22Rv1 (cell line): ENCODE measurements at regions not wholly inside any gene's neighbourhood (a gene's known extent, or its start where the extent isn't known, plus 50 kb on each side); places are given as distances from the start of the nearest gene placed in this dataset.
A peak's percentile ranks its signal among the peaks of the same experiment; 100 is the strongest.
"Not testable (repeated sequence)": the region's sequence is repeated elsewhere in the genome, so short reads cannot be mapped to it uniquely, and the experiment has no call there.

Source experiments
- H3K27ac ChIP-seq: fragments of 450-650 bp; 2 replicates; pipeline ENCODE4 v1.5.1; 2017
- CTCF ChIP-seq: fragments of 450-650 bp; IDR thresholded peaks from 2 replicates; pipeline ENCODE4 v1.5.1; 2017; ENCODE audit warnings: mild to moderate bottlenecking
- ZFX ChIP-seq: fragments of 450-650 bp; IDR thresholded peaks from 2 replicates; pipeline ENCODE4 v1.6.1; 2017; ENCODE audit warnings: antibody characterized with exemption, borderline replicate concordance

DNA sequence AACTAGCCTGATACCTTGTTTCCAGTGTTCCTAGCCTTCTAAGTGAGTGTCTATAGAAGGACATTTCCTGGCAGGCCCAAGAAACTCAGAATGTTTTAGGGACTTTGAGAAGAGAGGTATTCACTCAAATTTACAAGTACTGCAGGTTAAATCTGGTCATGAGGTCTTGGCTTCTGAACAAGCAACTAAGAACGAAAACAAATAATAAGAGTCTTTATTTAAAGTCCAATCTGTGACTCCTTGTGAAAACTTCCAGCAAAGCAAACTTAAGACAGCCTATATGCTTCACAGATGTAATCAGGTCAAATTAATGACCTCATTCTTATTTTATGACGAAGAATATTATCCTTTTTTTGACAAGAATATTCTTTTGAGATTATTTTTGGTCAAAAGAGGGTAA lies 79.4 kb upstream of the PRSS16 start:
- no peak overlapping the region for H3K27ac ChIP-seq
- TF ChIP-seq CTCF (no peak), ZFX (no peak)

GRCh38 chr6:27168586-27169443 lies 78.7 kb upstream of the PRSS16 start:
- no peak overlapping the region for H3K27ac ChIP-seq
- TF ChIP-seq CTCF: no peak
- TF ChIP-seq ZFX: no peak

DNA sequence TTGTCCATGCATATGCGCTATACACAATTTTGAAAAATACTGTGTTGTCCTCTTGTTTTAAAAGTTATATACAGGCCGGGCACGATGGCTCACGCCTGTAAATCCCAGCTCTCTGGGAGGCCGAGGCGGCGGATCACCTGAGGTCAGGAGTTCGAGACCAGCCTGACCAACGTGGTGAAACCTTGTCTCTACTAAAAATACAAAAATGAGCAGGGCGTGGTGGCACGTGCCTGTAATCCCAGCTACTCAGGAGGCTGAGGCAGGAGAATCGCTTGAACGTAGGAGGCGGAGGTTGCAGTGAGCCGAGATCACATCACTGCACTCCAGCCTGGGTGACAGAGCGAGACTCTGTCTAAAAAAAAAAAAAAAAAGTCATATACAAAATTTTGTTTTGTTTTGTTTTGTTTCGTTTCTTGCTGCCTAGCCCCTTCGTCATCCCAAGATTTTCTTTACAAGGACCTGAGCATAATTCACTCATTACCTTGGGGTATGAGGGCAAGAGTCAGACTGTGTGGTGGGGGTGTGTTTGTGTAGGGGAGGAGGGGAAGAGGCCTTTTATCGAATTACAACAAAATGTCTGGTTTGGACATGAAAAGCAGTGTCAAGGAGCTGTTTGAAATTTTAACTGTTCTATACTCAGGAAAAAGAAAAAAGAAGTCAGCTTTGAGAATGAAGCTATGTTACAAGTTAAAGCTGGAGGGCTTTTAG lies 74.8 kb upstream of the PRSS16 start:
- not testable (repeated sequence) for H3K27ac ChIP-seq

DNA sequence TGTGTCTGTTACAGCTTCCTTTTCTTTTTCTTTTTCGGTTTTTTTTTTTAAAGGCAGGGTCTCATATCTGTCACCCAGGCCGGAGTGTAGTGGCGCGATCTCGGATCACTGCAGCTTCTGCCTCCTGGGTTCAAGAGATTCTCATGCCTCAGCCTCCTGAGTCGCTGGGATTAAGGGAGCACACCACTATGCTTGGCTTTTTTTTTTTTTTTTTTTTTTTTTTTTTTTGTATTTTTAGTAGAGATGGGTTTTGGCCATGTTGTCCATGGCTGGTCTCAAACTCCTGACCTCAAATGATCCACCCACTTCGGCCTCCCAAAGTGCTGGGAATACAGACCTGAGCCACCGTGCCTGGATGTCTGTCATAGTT lies 74.3 kb upstream of the PRSS16 start:
- H3K27ac ChIP-seq: not testable (repeated sequence)

DNA sequence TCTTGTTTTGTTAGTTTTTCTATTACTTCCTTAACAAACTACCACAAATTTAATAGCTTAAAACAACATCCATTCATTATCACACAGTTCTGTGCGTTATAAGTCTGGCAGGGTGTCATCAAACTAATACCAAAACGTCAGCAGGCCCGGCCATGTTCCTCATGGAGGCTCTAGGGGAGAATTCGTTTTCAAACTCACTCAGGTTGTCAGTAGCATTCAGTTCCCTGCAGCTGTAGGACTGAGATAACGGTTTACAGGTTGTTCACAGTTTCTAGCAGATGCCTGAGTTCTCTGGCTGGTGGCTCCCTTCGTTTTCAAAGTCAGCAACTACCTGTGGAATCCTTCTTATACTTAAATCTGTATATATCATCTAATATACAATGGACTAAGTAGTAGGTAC lies 72.5 kb upstream of the PRSS16 start:
- no peak for TF ChIP-seq ZFX
- no peak for TF ChIP-seq CTCF
- no peak overlapping the region for H3K27ac ChIP-seq

GRCh38 chr6:27176096-27176495 lies 71.4 kb upstream of the PRSS16 start:
- H3K27ac ChIP-seq: peak overlapping the region; percentile 95
- no peak for TF ChIP-seq ZFX
- no peak for TF ChIP-seq CTCF

DNA sequence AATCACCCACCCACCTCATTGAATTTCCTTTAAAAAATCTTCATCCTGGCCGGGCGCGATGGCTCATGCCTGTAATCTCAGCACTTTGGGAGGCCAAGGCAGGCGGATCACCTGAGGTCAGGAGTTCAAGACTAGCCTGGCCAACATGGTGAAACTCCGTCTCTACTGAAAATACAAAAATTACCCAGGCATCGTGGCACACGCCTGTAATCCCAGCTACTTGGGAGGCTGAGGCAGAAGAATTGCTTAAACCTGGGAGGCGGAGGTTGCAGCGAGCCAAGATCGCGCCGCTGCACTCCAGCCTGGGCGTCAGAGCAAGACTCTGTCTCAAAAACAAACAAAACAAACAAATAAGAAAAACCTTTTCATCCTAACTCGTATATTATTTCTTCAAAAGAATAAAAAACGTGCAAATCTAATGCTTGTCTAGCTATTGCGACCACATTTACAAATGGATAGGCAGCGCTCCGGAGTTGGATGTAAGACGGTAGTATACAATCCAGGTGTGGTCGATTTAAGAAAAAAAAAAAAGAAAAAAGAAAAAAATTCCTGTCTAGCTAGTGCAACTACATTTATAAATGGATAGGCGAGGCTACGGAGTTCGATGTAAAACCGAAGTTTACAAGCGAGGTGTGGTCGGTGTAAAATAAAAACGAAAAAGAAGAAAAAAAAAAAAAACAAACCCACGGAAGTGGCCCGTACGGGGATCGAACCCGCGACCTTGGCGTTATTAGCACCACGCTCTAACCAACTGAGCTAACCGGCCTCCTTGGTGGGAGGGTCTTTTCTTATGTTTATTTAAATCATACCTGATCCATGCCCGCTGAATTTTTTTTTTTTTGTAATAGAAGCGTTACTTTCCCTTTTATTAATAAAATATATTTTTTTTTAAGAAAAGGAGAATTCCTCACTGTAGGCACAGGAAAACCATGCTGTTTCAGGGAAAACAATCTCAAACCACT lies 70.7 kb upstream of the PRSS16 start:
- TF ChIP-seq CTCF (no peak), ZFX (no peak)
- peak overlapping the region; percentile 95 for H3K27ac ChIP-seq
